K562 (cell line): ENCODE measurements at regions not wholly inside any gene's neighbourhood (a gene's known extent, or its start where the extent isn't known, plus 50 kb on each side); places are given as distances from the start of the nearest gene placed in this dataset.

Source experiments
- BMI1 ChIP-seq: fragments of 150-350 bp; IDR thresholded peaks from 2 replicates; pipeline ENCODE4 v1.6.1; 2014; ENCODE audit warnings: low read length
- CREB1 ChIP-seq, 2 experiments: sonication (generic) in 1 of 2; formaldehyde crosslinking in 1 of 2; IDR thresholded peaks; 2 replicates each; pipeline versions ENCODE4 v1.6.1 to v1.8.0; 2012 to 2022; ENCODE audit warnings: inconsistent platforms in 1 of 2, mild to moderate bottlenecking in 1 of 2, missing genetic modification reagents in 1 of 2, moderate library complexity in 1 of 2
- EP300 ChIP-seq: IDR thresholded peaks from 2 replicates; pipeline ENCODE4 v1.6.1; 2012; ENCODE audit warnings: low read length, improper control_type of control experiment
- KLF13 ChIP-seq: fragments of 450-650 bp; IDR thresholded peaks from 2 replicates; pipeline ENCODE4 v1.6.1; 2016; ENCODE audit warnings: missing genetic modification characterization, low read depth, mild to moderate bottlenecking, missing compliant biosample characterization, moderate library complexity, borderline replicate concordance
- MAZ ChIP-seq, 2 experiments: fragments of 450-650 bp in 1 of 2; sonication (generic) in 1 of 2; formaldehyde crosslinking; IDR thresholded peaks in 1 of 2; conservative IDR thresholded peaks in 1 of 2; 2 replicates each; pipeline versions ENCODE4 v1.4.0 to v1.5.0; 2020; ENCODE audit warnings: mild to moderate bottlenecking in 1 of 2, missing genetic modification reagents in 1 of 2
- NR2F6 ChIP-seq: fragments of 450-650 bp; formaldehyde crosslinking; IDR thresholded peaks from 2 replicates; pipeline ENCODE4 v1.4.0; 2020; ENCODE audit warnings: mild to moderate bottlenecking
- ZNF57 ChIP-seq: fragments of 450-650 bp; formaldehyde crosslinking; IDR thresholded peaks from 2 replicates; pipeline ENCODE4 v1.4.0; 2020; ENCODE audit warnings: mild to moderate bottlenecking, moderate library complexity
- ZNF785 ChIP-seq: fragments of 250-450 bp; sonication (Bioruptor Pico); IDR thresholded peaks from 2 replicates; pipeline ENCODE4 v1.4.0; 2020; ENCODE audit warnings: mild to moderate bottlenecking

DNA sequence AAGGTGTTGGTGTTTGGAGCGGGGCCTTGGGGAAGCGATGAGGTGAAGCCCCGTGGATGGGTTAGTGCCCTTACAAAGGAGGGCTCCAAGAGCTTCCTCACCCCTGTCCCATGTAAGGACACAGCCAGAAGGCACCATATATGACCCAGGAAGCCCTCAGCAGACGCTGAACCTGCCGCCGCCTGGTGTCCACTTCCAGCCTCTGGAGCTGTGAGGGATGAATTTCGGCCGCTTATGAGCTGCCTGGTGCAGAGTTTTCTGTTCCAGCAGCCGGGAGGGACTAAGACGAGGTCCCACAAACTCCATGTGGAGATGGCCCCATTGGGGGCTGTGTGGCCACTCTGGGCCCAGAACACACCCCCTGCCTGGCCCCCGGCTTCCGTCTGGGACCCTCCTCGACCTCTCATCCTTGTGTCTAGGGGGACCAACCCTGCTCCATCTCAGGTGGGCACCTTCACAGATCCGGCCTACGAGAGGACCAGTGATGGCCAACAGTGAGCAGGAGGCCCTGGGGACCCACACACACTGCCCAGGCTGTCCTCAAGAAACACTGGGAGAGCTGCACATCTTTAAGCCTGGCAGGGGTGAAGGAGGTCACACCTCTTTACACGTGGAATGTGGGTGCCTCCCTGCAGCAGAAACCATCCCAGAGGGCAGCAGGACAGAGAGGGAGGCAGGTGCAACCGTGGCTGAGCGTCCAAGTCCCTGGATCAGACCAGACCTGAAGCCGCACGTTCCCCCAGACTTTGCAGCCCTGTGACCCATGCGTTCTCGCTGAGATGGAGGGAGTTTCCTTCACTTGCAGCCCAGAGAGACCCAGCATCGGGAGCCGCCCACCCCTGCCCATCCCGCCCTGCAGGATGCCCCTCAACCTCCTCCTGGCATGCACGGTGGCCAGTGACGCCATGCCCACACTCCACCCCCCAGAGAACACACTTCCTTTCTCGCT lies 96.1 kb downstream of the PDGFA start:
- TF ChIP-seq BMI1 (no peak), KLF13 (tag) (no peak), ZNF785 (CRISPR knock-in tag) (no peak), MAZ (CRISPR knock-in tag; conservative IDR thresholded peaks at IDR 0.05 in 1 of 2, IDR thresholded peaks at IDR 0.05 in 1 of 2) (no peak), EP300 (no peak), NR2F6 (no peak), CREB1 (IDR thresholded peaks at IDR 0.05) (no peak), CREB1 (CRISPR knock-in tag; IDR thresholded peaks at IDR 0.05) (no peak), ZNF57 (no peak)
